ENCODE measurements at regions not wholly inside any gene's neighbourhood (a gene's known extent, or its start where the extent isn't known, plus 50 kb on each side); places are given as distances from the start of the nearest gene placed in this dataset.
A peak's percentile ranks its signal among the peaks of the same experiment; 100 is the strongest.

DNA sequence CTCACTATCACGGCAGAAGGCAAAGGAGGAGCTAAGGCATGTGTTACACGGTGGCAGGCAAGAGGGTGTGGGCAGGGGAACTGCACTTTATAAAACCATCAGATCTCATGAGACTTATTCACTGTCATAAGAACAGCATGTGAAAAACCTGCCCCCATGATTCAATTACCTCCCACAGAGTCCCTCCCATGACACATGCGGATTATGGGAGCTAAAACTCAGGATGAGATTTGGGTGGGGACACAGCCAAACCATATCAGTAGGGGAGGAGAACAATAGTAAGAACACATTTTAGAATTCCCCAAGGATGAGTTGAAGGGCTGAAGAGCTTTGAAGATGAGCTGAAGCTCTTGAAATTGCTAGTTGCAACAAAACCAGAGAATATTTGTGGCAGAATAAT lies 287.9 kb downstream of the SMARCA2 start:
- no peak overlapping the region for H3K4me2 ChIP-seq (ENCODE audit: low read length)
- no peaks in the 10 kb centered on the region for H3K36me3 Mint-ChIP-seq (ENCODE audit: low read depth, unreplicated experiment)
- no peak overlapping the region for H3K4me3 Mint-ChIP-seq (ENCODE audit: unreplicated experiment)
- H3K4me1 ChIP-seq (ENCODE audit: insufficient read depth, low read length): no peaks in the 10 kb centered on the region
- no peak overlapping the region for H3K27ac ChIP-seq (ENCODE audit: low read depth, low read length)
- no peaks in the 10 kb centered on the region for H3K27me3 ChIP-seq (ENCODE audit: insufficient read depth, low read length)
- H2AFZ ChIP-seq (ENCODE audit: low read depth, low read length): no peak overlapping the region
- FAIRE-seq: no peak
- H3K27ac Mint-ChIP-seq (ENCODE audit: unreplicated experiment): no peak overlapping the region
- no peaks in the 10 kb centered on the region for H4K20me1 ChIP-seq (ENCODE audit: insufficient read depth, low read length)
- H3K79me2 ChIP-seq (ENCODE audit: insufficient read depth, low read length): no peaks in the 10 kb centered on the region
- DNase-seq (ENCODE audit: low read depth): no peak
- peaks cover 6% of the 10 kb centered on the region for H3K9me3 Mint-ChIP-seq (ENCODE audit: unreplicated experiment)
- TF ChIP-seq, protein P1, sequence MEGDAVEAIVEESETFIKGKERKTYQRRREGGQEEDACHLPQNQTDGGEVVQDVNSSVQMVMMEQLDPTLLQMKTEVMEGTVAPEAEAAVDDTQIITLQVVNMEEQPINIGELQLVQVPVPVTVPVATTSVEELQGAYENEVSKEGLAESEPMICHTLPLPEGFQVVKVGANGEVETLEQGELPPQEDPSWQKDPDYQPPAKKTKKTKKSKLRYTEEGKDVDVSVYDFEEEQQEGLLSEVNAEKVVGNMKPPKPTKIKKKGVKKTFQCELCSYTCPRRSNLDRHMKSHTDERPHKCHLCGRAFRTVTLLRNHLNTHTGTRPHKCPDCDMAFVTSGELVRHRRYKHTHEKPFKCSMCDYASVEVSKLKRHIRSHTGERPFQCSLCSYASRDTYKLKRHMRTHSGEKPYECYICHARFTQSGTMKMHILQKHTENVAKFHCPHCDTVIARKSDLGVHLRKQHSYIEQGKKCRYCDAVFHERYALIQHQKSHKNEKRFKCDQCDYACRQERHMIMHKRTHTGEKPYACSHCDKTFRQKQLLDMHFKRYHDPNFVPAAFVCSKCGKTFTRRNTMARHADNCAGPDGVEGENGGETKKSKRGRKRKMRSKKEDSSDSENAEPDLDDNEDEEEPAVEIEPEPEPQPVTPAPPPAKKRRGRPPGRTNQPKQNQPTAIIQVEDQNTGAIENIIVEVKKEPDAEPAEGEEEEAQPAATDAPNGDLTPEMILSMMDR (IDR thresholded peaks at IDR 0.05; ENCODE audit: insufficient read depth, low read depth, low read length): no peak
- TF ChIP-seq EZH2 (IDR thresholded peaks at IDR 0.05; ENCODE audit: insufficient read depth, low read length): no peak
- H3K27me3 Mint-ChIP-seq (ENCODE audit: low read depth, unreplicated experiment): peaks cover 3% of the 10 kb centered on the region
- H3K9me3 ChIP-seq (ENCODE audit: insufficient read depth, low read depth, low read length): no peaks in the 10 kb centered on the region
- no peaks in the 10 kb centered on the region for H3K36me3 ChIP-seq (ENCODE audit: insufficient read depth, low read length)
- H3K4me3 ChIP-seq (ENCODE audit: insufficient read depth, low read depth, low read length): no peak overlapping the region
- no peaks in the 10 kb centered on the region for H3K4me1 Mint-ChIP-seq (ENCODE audit: low read depth, unreplicated experiment)
- H3K9ac ChIP-seq (ENCODE audit: low read length): no peak overlapping the region

DNA sequence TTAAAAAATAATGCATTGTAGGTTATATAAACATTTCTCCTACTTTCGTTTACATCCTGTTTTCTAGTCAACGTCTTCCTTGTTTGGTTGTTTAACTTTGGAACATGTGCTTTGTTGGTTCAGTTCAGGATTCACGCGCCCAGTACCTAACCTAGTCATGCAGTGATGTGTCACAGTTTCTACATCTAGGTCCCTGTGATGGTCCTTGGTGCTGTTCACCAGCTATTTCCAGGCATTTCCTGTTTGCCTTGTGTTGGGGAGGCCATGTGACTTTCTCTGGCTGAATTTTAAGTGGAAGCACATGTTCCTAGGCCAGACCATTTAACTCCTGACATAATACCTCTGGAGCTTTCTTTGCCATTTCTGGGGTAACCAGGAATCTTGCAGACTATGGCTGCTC lies 292.3 kb downstream of the SMARCA2 start:
- DNase-seq (ENCODE audit: low read depth) (no peak), FAIRE-seq (no peak)
- H2AFZ ChIP-seq (ENCODE audit: low read depth, low read length): peak overlapping the region; percentile 63
- H4K20me1 ChIP-seq (ENCODE audit: insufficient read depth, low read length): no peaks in the 10 kb centered on the region
- no peak overlapping the region for H3K4me3 ChIP-seq (ENCODE audit: insufficient read depth, low read depth, low read length)
- Mint-ChIP-seq H3K4me3 (ENCODE audit: unreplicated experiment) (no peak overlapping the region), H3K4me1 (ENCODE audit: low read depth, unreplicated experiment) (no peaks in the 10 kb centered on the region), H3K27me3 (ENCODE audit: low read depth, unreplicated experiment) (peaks cover 3% of the 10 kb centered on the region), H3K27ac (ENCODE audit: unreplicated experiment) (no peak overlapping the region), H3K9me3 (ENCODE audit: unreplicated experiment) (peaks cover 19% of the 10 kb centered on the region), H3K36me3 (ENCODE audit: low read depth, unreplicated experiment) (no peaks in the 10 kb centered on the region)
- H3K4me2 ChIP-seq (ENCODE audit: low read length): no peak overlapping the region
- peaks cover under 1% of the 10 kb centered on the region for H3K9me3 ChIP-seq (ENCODE audit: insufficient read depth, low read depth, low read length)
- H3K27me3 ChIP-seq (ENCODE audit: insufficient read depth, low read length): no peaks in the 10 kb centered on the region
- H3K79me2 ChIP-seq (ENCODE audit: insufficient read depth, low read length): no peaks in the 10 kb centered on the region
- TF ChIP-seq, protein P1 (IDR thresholded peaks at IDR 0.05; ENCODE audit: insufficient read depth, low read depth, low read length): no peak
- no peak for TF ChIP-seq EZH2 (IDR thresholded peaks at IDR 0.05; ENCODE audit: insufficient read depth, low read length)
- H3K36me3 ChIP-seq (ENCODE audit: insufficient read depth, low read length): no peaks in the 10 kb centered on the region
- H3K9ac ChIP-seq (ENCODE audit: low read length): no peak overlapping the region
- no peak overlapping the region for H3K27ac ChIP-seq (ENCODE audit: low read depth, low read length)
- no peaks in the 10 kb centered on the region for H3K4me1 ChIP-seq (ENCODE audit: insufficient read depth, low read length)

DNA sequence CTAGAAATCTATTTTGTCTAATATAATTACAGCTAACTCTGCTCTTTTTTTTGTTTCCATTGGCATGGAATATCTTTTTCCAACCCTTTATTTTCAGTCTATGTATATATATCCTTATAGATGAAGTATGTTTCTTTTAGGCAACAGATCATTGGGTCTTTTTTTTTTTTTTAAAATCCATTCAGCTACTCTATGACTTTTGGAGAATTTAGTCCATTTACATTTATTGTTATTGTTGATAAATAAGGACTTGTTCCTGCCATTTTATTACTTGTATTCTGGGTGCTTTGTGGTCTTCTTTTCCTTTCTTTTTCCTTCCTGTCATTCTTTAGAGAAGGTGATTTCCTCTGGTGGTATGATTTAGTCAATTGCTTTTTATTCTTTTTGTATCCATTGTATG lies 296.8 kb downstream of the SMARCA2 start:
- Histone ChIP-seq H3K79me2 (ENCODE audit: insufficient read depth, low read length) (no peaks in the 10 kb centered on the region), H3K9me3 (ENCODE audit: insufficient read depth, low read depth, low read length) (peaks cover 8% of the 10 kb centered on the region), H3K4me2 (ENCODE audit: low read length) (no peak overlapping the region), H3K4me1 (ENCODE audit: insufficient read depth, low read length) (no peaks in the 10 kb centered on the region), H3K36me3 (ENCODE audit: insufficient read depth, low read length) (no peaks in the 10 kb centered on the region), H2AFZ (ENCODE audit: low read depth, low read length) (no peak overlapping the region), H3K27me3 (ENCODE audit: insufficient read depth, low read length) (no peaks in the 10 kb centered on the region), H3K4me3 (ENCODE audit: insufficient read depth, low read depth, low read length) (no peak overlapping the region), H4K20me1 (ENCODE audit: insufficient read depth, low read length) (no peaks in the 10 kb centered on the region), H3K27ac (ENCODE audit: low read depth, low read length) (no peak overlapping the region), H3K9ac (ENCODE audit: low read length) (no peak overlapping the region)
- TF ChIP-seq, protein P1 (IDR thresholded peaks at IDR 0.05; ENCODE audit: insufficient read depth, low read depth, low read length): no peak
- TF ChIP-seq EZH2 (IDR thresholded peaks at IDR 0.05; ENCODE audit: insufficient read depth, low read length): no peak
- DNase-seq (ENCODE audit: low read depth): no peak
- Mint-ChIP-seq H3K9me3 (ENCODE audit: unreplicated experiment) (peaks cover 47% of the 10 kb centered on the region), H3K4me3 (ENCODE audit: unreplicated experiment) (no peak overlapping the region), H3K27ac (ENCODE audit: unreplicated experiment) (no peak overlapping the region), H3K27me3 (ENCODE audit: low read depth, unreplicated experiment) (no peaks in the 10 kb centered on the region), H3K4me1 (ENCODE audit: low read depth, unreplicated experiment) (no peaks in the 10 kb centered on the region), H3K36me3 (ENCODE audit: low read depth, unreplicated experiment) (peaks cover 6% of the 10 kb centered on the region)
- no peak for FAIRE-seq

Data from astrocyte (in vitro differentiated cells and primary cell).